Endothelial cell (in vitro differentiated cells): ENCODE measurements at regions not wholly inside any gene's neighbourhood (a gene's known extent, or its start where the extent isn't known, plus 50 kb on each side); places are given as distances from the start of the nearest gene placed in this dataset.
"Not testable (repeated sequence)": the region's sequence is repeated elsewhere in the genome, so short reads cannot be mapped to it uniquely, and the experiment has no call there.

Experiments used
- DNase-seq: peaks from one replicate; pipeline ENCODE4 v3.0.0; 2021; ENCODE audit warnings: low spot score
- H3K27ac Mint-ChIP-seq: one replicate; pipeline ENCODE4 v1.8.0; 2021; ENCODE audit warnings: mixed read lengths, inconsistent platforms; ENCODE audit not compliant: unreplicated experiment
- H3K27me3 Mint-ChIP-seq: one replicate; pipeline ENCODE4 v1.8.0; 2021; ENCODE audit warnings: mild to moderate bottlenecking, moderate library complexity, mixed read lengths, inconsistent platforms; ENCODE audit not compliant: unreplicated experiment
- H3K36me3 Mint-ChIP-seq: one replicate; pipeline ENCODE4 v1.8.0; 2021; ENCODE audit warnings: mild to moderate bottlenecking, low read depth, mixed read lengths, inconsistent platforms; ENCODE audit not compliant: unreplicated experiment
- H3K4me1 Mint-ChIP-seq: one replicate; pipeline ENCODE4 v1.8.0; 2021; ENCODE audit warnings: mild to moderate bottlenecking, mixed read lengths, inconsistent platforms; ENCODE audit not compliant: unreplicated experiment
- H3K4me3 Mint-ChIP-seq: one replicate; pipeline ENCODE4 v1.8.0; 2021; ENCODE audit warnings: mild to moderate bottlenecking, mixed read lengths, inconsistent platforms; ENCODE audit not compliant: unreplicated experiment
- H3K9me3 Mint-ChIP-seq: one replicate; pipeline ENCODE4 v1.8.0; 2021; ENCODE audit warnings: mixed read lengths, inconsistent platforms; ENCODE audit not compliant: unreplicated experiment
- CTCF ChIP-seq: fragments of 200-600 bp; sonication (generic); IDR thresholded peaks from one replicate; pipeline ENCODE4 v1.5.0; 2021; ENCODE audit warnings: antibody characterized with exemption; ENCODE audit not compliant: unreplicated experiment

- Mint-ChIP-seq H3K4me1 (peaks cover 10% of the 10 kb centered on the region), H3K4me3 (no peak overlapping the region), H3K27ac (no peak overlapping the region), H3K27me3 (peaks cover 9% of the 10 kb centered on the region), H3K36me3 (no peaks in the 10 kb centered on the region), H3K9me3 (no peaks in the 10 kb centered on the region)
- TF ChIP-seq CTCF, result no peak
- DNase-seq, result no peak
These were observed 90.6 kb upstream of the MAP3K7 start for GRCh38 chr6:90677440-90677839.

GRCh38 chr6:90676516-90677300, 89.8 kb upstream of the MAP3K7 start:
- peaks cover 9% of the 10 kb centered on the region for H3K27me3 Mint-ChIP-seq
- H3K4me3 Mint-ChIP-seq, result no peak overlapping the region
- no peak overlapping the region for H3K27ac Mint-ChIP-seq

GRCh38 chr6:90675107-90675506, 88.2 kb upstream of the MAP3K7 start:
- peaks cover 13% of the 10 kb centered on the region for H3K4me1 Mint-ChIP-seq
- not testable (repeated sequence) for H3K27ac Mint-ChIP-seq, H3K27me3 Mint-ChIP-seq, DNase-seq, H3K9me3 Mint-ChIP-seq, H3K36me3 Mint-ChIP-seq, H3K4me3 Mint-ChIP-seq

More at GRCh38 chr6:90676516-90677300, 89.8 kb upstream of the MAP3K7 start:
- no peak for DNase-seq
- TF ChIP-seq CTCF, result no peak
- no peaks in the 10 kb centered on the region for H3K36me3 Mint-ChIP-seq
- H3K9me3 Mint-ChIP-seq, result no peaks in the 10 kb centered on the region
- peaks cover 13% of the 10 kb centered on the region for H3K4me1 Mint-ChIP-seq

- H3K27me3 Mint-ChIP-seq, result not testable (repeated sequence)
- peaks cover 13% of the 10 kb centered on the region for H3K4me1 Mint-ChIP-seq
These were observed 87.2 kb upstream of the MAP3K7 start for GRCh38 chr6:90674077-90674476.

GRCh38 chr6:90669846-90670245, 83.0 kb upstream of the MAP3K7 start:
- Mint-ChIP-seq H3K4me1 (peaks cover 13% of the 10 kb centered on the region), H3K36me3 (no peaks in the 10 kb centered on the region), H3K27ac (no peak overlapping the region), H3K27me3 (peaks cover 6% of the 10 kb centered on the region), H3K9me3 (no peaks in the 10 kb centered on the region), H3K4me3 (no peak overlapping the region)
- no peak for DNase-seq
- TF ChIP-seq CTCF, result no peak

More at GRCh38 chr6:90674077-90674476, 87.2 kb upstream of the MAP3K7 start:
- not testable (repeated sequence) for H3K4me3 Mint-ChIP-seq, DNase-seq, H3K27ac Mint-ChIP-seq, H3K9me3 Mint-ChIP-seq, H3K36me3 Mint-ChIP-seq

- H3K4me3 Mint-ChIP-seq, result no peak overlapping the region
- H3K27me3 Mint-ChIP-seq, result peaks cover 4% of the 10 kb centered on the region
- H3K9me3 Mint-ChIP-seq, result no peaks in the 10 kb centered on the region
- peaks cover 10% of the 10 kb centered on the region for H3K4me1 Mint-ChIP-seq
- H3K36me3 Mint-ChIP-seq, result no peaks in the 10 kb centered on the region
- no peak overlapping the region for H3K27ac Mint-ChIP-seq
- no peak for TF ChIP-seq CTCF
- no peak for DNase-seq
These were observed 82.5 kb upstream of the MAP3K7 start for GRCh38 chr6:90669420-90669819.
